H9 (cell line): ENCODE measurements at regions not wholly inside any gene's neighbourhood (a gene's known extent, or its start where the extent isn't known, plus 50 kb on each side); places are given as distances from the start of the nearest gene placed in this dataset.

Experiments
- DNase-seq: peaks from one replicate; pipeline ENCODE4 v3.0.0-alpha.2; 2017
- H2AFZ ChIP-seq: one replicate; pipeline ENCODE4 v1.6.1; 2013; ENCODE audit warnings: mild to moderate bottlenecking, low read length, control low read depth, moderate library complexity
- H2AK5ac ChIP-seq: 2 replicates; pipeline ENCODE4 v1.6.1; 2013; ENCODE audit warnings: low read length, control low read depth, mixed read lengths; ENCODE audit not compliant: insufficient read length
- H2BK120ac ChIP-seq: one replicate; pipeline ENCODE4 v1.6.1; 2013; ENCODE audit warnings: low read depth, mild to moderate bottlenecking, low read length, control low read depth, inconsistent platforms; ENCODE audit not compliant: poor library complexity, severe bottlenecking
- H2BK12ac ChIP-seq: 2 replicates; pipeline ENCODE4 v1.6.1; 2013; ENCODE audit warnings: low read length, control low read depth, mixed read lengths, low read depth; ENCODE audit not compliant: insufficient read length
- H2BK15ac ChIP-seq: 2 replicates; pipeline ENCODE4 v1.6.1; 2013; ENCODE audit warnings: low read depth, low read length, control low read depth
- H2BK20ac ChIP-seq: one replicate; pipeline ENCODE4 v1.6.1; 2013; ENCODE audit warnings: low read depth, mild to moderate bottlenecking, low read length, control low read depth, inconsistent platforms; ENCODE audit not compliant: poor library complexity, severe bottlenecking
- H2BK5ac ChIP-seq: 2 replicates; pipeline ENCODE4 v1.6.1; 2013; ENCODE audit warnings: low read length, control low read depth, mixed read lengths; ENCODE audit not compliant: insufficient read length
- H3K14ac ChIP-seq: 2 replicates; pipeline ENCODE4 v1.6.1; 2013; ENCODE audit warnings: low read length, control low read depth; ENCODE audit not compliant: insufficient read depth
- H3K18ac ChIP-seq: 2 replicates; pipeline ENCODE4 v1.6.1; 2013; ENCODE audit warnings: low read depth, mild to moderate bottlenecking, mixed read lengths, low read length, control low read depth; ENCODE audit not compliant: insufficient read length
- H3K23ac ChIP-seq: 2 replicates; pipeline ENCODE4 v1.6.1; 2013; ENCODE audit warnings: low read length, control low read depth, mixed read lengths, low read depth; ENCODE audit not compliant: insufficient read length
- H3K23me2 ChIP-seq: 2 replicates; pipeline ENCODE4 v1.6.1; 2013; ENCODE audit warnings: low read depth, mild to moderate bottlenecking, mixed read lengths, low read length, control low read depth; ENCODE audit not compliant: insufficient read length, poor library complexity, severe bottlenecking
- H3K27ac ChIP-seq: 2 replicates; pipeline ENCODE4 v1.5.1; 2013; ENCODE audit warnings: low read length, control low read depth, mixed read lengths, low read depth; ENCODE audit not compliant: insufficient read length
- H3K27me3 ChIP-seq: 2 replicates; pipeline ENCODE4 v1.6.1; 2013; ENCODE audit warnings: low read length, control low read depth, inconsistent platforms; ENCODE audit not compliant: insufficient read depth
- H3K4ac ChIP-seq: 2 replicates; pipeline ENCODE4 v1.6.1; 2013; ENCODE audit warnings: low read depth, mild to moderate bottlenecking, control low read depth, inconsistent platforms, low read length, moderate library complexity
- H3K4me1 ChIP-seq: 2 replicates; pipeline ENCODE4 v1.6.1; 2013; ENCODE audit warnings: low read length, control low read depth, inconsistent platforms; ENCODE audit not compliant: insufficient read depth
- H3K4me2 ChIP-seq: 2 replicates; pipeline ENCODE4 v1.6.1; 2013; ENCODE audit warnings: low read length, control low read depth, mixed read lengths; ENCODE audit not compliant: insufficient read length, insufficient read depth
- H3K56ac ChIP-seq: 2 replicates; pipeline ENCODE4 v1.6.1; 2013; ENCODE audit warnings: low read depth, mild to moderate bottlenecking, mixed read lengths, low read length, control low read depth; ENCODE audit not compliant: insufficient read length
- H3K79me1 ChIP-seq: 2 replicates; pipeline ENCODE4 v1.6.1; 2013; ENCODE audit warnings: low read depth, mild to moderate bottlenecking, moderate library complexity, low read length, control low read depth, inconsistent platforms; ENCODE audit not compliant: insufficient read depth, poor library complexity, severe bottlenecking
- H3K79me2 ChIP-seq: 2 replicates; pipeline ENCODE4 v1.6.1; 2013; ENCODE audit warnings: low read length, control low read depth, inconsistent platforms; ENCODE audit not compliant: insufficient read depth
- H3K9ac ChIP-seq: 2 replicates; pipeline ENCODE4 v1.6.1; 2013; ENCODE audit warnings: low read length, control low read depth, mixed read lengths; ENCODE audit not compliant: insufficient read length; ENCODE audit errors: extremely low read depth
- H3K9me3 ChIP-seq: one replicate; pipeline ENCODE4 v1.6.1; 2013; ENCODE audit warnings: low read depth, low read length, inconsistent platforms; ENCODE audit not compliant: control insufficient read depth
- H3T11ph ChIP-seq: one replicate; pipeline ENCODE4 v1.6.1; 2013; ENCODE audit warnings: mild to moderate bottlenecking, low read length, control low read depth, inconsistent platforms
- H4K20me1 ChIP-seq: one replicate; pipeline ENCODE4 v1.6.1; 2013; ENCODE audit not compliant: control insufficient read depth, insufficient read length, insufficient read depth
- H4K5ac ChIP-seq: 2 replicates; pipeline ENCODE4 v1.6.1; 2013; ENCODE audit warnings: low read depth, mild to moderate bottlenecking, mixed read lengths, low read length, control low read depth; ENCODE audit not compliant: insufficient read length
- H4K8ac ChIP-seq: replicated peaks from 2 replicates; pipeline ENCODE4 v1.6.1; 2013; ENCODE audit warnings: low read length, control low read depth, mixed read lengths, low read depth; ENCODE audit not compliant: insufficient read length
- H4K91ac ChIP-seq: 2 replicates; pipeline ENCODE4 v1.6.1; 2013; ENCODE audit warnings: low read depth, mild to moderate bottlenecking, moderate library complexity, mixed read lengths, low read length, control low read depth; ENCODE audit not compliant: insufficient read length
- H3K27ac Mint-ChIP-seq, 3 experiments: 2 replicates in 2 of 3; 3 replicates in 1 of 3; pipeline ENCODE4 v1.8.0; 2020 to 2021; ENCODE audit warnings: mixed read lengths in 3 of 3, mild to moderate bottlenecking in 1 of 3, moderate library complexity in 1 of 3
- H3K27me3 Mint-ChIP-seq: 2 replicates; pipeline ENCODE4 v1.8.0; 2021; ENCODE audit warnings: low read depth, mild to moderate bottlenecking, moderate library complexity, mixed read lengths
- H3K36me3 Mint-ChIP-seq, 3 experiments: 2 replicates in 2 of 3; 3 replicates in 1 of 3; pipeline ENCODE4 v1.8.0; 2020 to 2021; ENCODE audit warnings: low read depth in 3 of 3, mixed read lengths in 3 of 3; ENCODE audit not compliant: insufficient read depth in 1 of 3
- H3K4me1 Mint-ChIP-seq, 2 experiments: 2 replicates each; pipeline ENCODE4 v1.8.0; 2020; ENCODE audit warnings: mixed read lengths in 2 of 2
- H3K4me3 Mint-ChIP-seq, 2 experiments: 2 replicates in 1 of 2; 3 replicates in 1 of 2; pipeline ENCODE4 v1.8.0; 2020 to 2021; ENCODE audit warnings: mild to moderate bottlenecking in 2 of 2, mixed read lengths in 2 of 2, moderate library complexity in 1 of 2
- H3K9me3 Mint-ChIP-seq, 2 experiments: 2 replicates in 1 of 2; 3 replicates in 1 of 2; pipeline ENCODE4 v1.8.0; 2020; ENCODE audit warnings: mild to moderate bottlenecking in 2 of 2, mixed read lengths in 2 of 2, moderate library complexity in 1 of 2
- WGBS: extraction: QIAGEN DNeasy Blood & Tissue Kit; methylation state at CpG from one replicate; pipeline ENCODE4 v1.1.7; 2013; ENCODE audit warnings: missing lambda C conversion rate, low lambda C conversion rate, mixed read lengths; ENCODE audit not compliant: insufficient read length; ENCODE audit errors: extremely low coverage; 5-methylcytosine and 5-hydroxymethylcytosine counted together
- TF ChIP-seq, protein P1 (sequence below): fragments of 200-600 bp; sonication (generic); conservative IDR thresholded peaks from 3 replicates; pipeline ENCODE4 v1.8.0; 2021; ENCODE audit warnings: antibody characterized with exemption, mild to moderate bottlenecking

- Mint-ChIP-seq H3K4me3 (no peak overlapping the region), H3K36me3 (peaks cover 0 to 10% (median 5%) of the 10 kb centered on the region in 3 experiments; a peak in 3 of 7 replicates), H3K9me3 (peaks cover 17 to 21% of the 10 kb centered on the region in 2 experiments), H3K4me1 (peaks cover 9 to 15% of the 10 kb centered on the region in 2 experiments), H3K27me3 (no peaks in the 10 kb centered on the region), H3K27ac (no peak overlapping the region)
- Histone ChIP-seq H3K4me1 (no peaks in the 10 kb centered on the region), H2BK20ac (no peak overlapping the region), H3K14ac (no peak overlapping the region), H3T11ph (no peak overlapping the region), H3K27ac (no peak overlapping the region), H2BK5ac (no peak overlapping the region), H4K91ac (no peak overlapping the region), H2AFZ (no peak overlapping the region), H4K8ac (no peak overlapping the region), H2BK15ac (no peak overlapping the region), H3K56ac (no peak overlapping the region), H3K23ac (no peak overlapping the region), H3K79me2 (no peaks in the 10 kb centered on the region), H3K23me2 (no peaks in the 10 kb centered on the region), H3K9ac (no peak overlapping the region), H2AK5ac (no peak overlapping the region), H3K27me3 (no peaks in the 10 kb centered on the region), H2BK120ac (no peak overlapping the region), H4K20me1 (no peaks in the 10 kb centered on the region), H3K4ac (no peak overlapping the region), H4K5ac (no peak overlapping the region), H3K9me3 (no peaks in the 10 kb centered on the region), H3K79me1 (no peaks in the 10 kb centered on the region), H3K4me2 (no peak overlapping the region), H2BK12ac (no peak overlapping the region), H3K18ac (no peak overlapping the region)
- TF ChIP-seq, protein P1, sequence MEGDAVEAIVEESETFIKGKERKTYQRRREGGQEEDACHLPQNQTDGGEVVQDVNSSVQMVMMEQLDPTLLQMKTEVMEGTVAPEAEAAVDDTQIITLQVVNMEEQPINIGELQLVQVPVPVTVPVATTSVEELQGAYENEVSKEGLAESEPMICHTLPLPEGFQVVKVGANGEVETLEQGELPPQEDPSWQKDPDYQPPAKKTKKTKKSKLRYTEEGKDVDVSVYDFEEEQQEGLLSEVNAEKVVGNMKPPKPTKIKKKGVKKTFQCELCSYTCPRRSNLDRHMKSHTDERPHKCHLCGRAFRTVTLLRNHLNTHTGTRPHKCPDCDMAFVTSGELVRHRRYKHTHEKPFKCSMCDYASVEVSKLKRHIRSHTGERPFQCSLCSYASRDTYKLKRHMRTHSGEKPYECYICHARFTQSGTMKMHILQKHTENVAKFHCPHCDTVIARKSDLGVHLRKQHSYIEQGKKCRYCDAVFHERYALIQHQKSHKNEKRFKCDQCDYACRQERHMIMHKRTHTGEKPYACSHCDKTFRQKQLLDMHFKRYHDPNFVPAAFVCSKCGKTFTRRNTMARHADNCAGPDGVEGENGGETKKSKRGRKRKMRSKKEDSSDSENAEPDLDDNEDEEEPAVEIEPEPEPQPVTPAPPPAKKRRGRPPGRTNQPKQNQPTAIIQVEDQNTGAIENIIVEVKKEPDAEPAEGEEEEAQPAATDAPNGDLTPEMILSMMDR: no peak
- DNase-seq: no peak
- no CpG with 5 or more reads among the region's 2 CpGs for WGBS
These were observed 106.8 kb upstream of the DPT start for GRCh38 chr1:168835791-168836190.
